Activated CD8-positive, alpha-beta memory T cell treated with anti-CD3 and anti-CD28 coated beads for 48 hours (primary cell): ENCODE measurements at regions not wholly inside any gene's neighbourhood (a gene's known extent, or its start where the extent isn't known, plus 50 kb on each side); places are given as distances from the start of the nearest gene placed in this dataset.

ENCODE experiments used
- DNase-seq, 3 experiments: peaks; one replicate each; pipeline ENCODE4 v3.0.0-alpha.2; 2020; ENCODE audit warnings: low read depth in 2 of 3, low spot score in 2 of 3

DNA sequence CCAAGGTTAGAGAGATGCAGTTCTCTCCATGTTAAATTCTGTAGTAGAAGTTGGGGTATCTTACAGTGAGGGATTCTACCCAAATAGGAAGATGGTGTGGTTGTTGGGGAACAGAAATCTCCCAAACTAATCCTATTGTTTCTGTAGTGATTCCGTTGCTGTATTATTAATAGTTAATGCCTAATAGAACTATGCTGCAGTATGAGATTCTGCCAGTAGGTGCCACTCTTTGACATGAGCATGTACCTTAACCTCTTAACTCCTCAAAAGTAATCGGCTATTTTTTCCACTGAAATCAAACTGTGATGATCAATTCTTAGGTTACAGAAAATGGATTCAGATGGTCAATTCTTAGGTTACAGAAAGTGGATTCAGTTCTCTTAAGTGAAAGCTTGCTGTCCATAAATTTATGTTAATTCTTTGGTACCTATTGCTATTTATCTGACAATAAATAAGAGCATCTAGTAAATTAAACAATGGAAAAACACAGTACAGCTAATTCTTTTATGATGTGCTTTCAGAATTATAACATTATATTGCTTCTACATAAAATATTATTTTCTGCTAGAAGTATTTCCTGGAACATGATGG lies 97.9 kb upstream of the DLX2 start:
- DNase-seq: no peak

DNA sequence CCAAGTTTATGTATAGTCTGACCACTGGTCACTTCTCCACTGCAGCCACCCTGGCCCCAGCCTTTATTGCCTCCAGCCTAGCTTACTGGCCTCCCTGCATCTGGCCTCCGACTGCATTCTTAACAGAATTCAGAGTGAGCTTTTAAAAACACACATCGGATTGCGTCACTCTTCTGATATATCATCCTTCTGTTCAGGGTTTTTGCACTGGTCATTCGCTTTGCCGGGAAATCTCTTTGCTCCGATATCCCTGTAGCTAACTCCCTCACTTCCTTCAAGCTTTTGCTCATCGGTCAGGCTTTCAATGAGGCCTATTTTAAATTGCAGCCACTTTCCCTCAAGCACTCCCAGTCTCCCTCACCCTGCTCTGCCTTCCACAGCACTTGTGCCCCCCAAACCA lies 101.6 kb upstream of the DLX2 start:
- DNase-seq: no peak

DNA sequence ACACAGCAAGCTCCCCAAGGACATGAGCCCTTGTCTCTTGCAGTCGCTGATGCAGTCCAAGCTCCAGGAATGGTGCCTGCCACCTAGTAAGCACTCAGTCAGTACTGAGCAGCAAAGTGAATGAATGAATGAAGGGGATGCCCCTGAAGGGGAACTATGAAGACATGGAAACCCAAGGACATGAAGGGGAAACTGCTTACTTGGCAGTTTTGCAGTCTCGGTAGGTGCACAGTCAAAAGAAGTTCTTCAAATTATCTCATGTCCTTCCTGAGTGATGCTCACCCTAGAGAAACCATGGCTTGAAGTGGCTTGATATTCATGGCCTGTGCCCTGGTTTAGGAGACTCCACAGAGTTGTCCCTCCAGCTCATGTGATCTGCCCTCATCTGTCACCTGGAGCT lies 102.1 kb upstream of the DLX2 start:
- DNase-seq: no peak

DNA sequence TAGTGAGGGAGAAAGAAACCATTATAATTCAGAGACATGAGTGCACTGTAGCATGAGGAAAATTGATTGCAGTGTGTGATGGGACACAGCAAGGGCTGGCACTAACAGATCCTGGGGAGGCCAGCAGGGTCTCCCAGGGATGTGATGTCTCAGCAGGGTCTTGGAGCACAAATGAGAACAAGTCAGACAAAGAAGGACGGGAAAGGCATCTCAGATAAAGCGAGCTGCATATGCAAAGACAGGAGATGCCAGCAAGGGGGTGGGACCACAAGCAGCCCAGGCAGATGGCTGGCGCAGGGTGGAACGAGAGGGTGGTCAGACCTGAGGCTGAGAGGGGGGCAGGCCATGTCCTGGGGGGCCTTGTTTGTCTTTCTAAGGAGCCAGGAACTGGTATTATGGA lies 102.6 kb upstream of the DLX2 start:
- DNase-seq: no peak

DNA sequence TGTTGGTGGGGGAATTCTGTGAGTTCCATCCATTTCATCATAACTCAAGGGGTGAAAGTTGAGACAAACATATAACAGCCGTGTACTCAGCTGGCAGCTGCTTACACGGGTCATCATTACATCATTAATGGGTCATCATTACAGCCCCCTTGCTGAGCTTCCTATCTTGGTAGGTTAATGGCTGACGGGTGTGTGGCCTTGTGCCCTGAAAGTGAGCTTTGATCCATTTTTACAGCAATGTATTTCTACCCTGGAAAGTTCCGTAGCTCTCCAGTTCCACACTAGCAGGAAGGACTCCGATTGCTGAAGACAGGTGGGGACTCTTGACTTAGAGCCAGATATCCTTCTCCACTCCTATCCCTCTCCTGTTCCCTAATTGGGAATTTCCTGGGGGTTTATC lies 105.2 kb upstream of the DLX2 start:
- no peak for DNase-seq

DNA sequence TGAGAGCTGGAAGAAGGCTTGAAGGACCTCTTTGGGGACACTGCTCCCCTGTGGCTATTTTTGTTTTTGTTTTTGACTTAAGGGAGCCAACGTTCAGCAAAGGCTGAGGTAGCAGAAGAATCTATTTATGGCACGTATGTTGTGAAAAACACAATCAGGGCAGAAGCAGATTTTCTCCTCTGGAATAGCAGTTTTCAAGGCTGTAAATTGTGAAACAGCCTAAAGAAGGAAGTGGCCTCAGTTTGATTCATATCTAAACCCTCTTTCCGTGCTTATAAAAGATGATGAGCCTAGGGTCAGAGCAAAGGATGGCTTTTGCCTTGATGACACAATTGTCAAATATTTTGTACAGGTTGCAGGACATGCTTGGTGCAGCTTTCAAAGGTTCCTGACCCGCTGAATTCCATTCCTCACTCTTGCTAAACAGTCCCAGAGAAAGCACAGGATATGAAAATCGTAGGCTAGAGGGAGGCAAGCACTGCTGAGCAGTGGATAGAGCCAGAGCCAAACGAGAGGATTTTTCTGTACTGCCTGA lies 106.2 kb upstream of the DLX2 start:
- no peak for DNase-seq

DNA sequence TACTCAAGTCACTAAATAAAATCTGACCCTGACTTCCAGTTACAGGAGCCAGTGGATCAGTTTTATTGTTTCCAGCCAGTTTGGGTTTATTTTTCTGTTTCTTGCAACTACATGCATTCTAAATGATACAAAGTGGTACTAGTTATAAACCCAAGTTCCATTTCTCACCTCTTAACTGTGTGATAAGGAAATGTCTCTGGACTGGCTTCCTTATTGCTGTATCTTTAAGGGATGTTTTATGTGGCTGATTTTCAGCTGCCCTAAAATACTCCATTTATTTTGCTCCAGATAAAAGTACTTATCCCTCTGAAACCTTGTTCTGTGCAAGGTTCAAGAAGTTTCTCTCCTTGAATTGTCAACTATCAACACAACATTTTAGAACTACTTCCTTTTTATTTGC lies 107.9 kb upstream of the DLX2 start:
- no peak for DNase-seq

DNA sequence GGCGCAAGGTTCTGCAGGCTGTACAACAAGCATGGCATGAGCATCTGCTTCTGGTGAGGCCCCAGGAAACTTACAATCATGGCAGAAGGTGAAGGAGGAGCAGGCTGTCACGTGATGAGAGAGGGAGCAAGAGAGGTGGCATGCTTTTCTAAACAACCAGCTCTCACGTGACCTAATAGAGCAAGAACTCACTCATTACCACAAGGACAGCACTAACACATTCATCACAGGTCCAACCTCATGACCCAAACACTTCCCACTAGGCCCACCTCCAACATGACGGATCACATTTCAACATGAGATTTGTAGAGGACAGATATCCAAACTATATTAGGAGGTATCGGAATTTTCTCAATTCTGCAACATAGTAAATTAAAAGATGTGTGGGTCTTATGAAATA lies 108.8 kb upstream of the DLX2 start:
- DNase-seq: no peak

DNA sequence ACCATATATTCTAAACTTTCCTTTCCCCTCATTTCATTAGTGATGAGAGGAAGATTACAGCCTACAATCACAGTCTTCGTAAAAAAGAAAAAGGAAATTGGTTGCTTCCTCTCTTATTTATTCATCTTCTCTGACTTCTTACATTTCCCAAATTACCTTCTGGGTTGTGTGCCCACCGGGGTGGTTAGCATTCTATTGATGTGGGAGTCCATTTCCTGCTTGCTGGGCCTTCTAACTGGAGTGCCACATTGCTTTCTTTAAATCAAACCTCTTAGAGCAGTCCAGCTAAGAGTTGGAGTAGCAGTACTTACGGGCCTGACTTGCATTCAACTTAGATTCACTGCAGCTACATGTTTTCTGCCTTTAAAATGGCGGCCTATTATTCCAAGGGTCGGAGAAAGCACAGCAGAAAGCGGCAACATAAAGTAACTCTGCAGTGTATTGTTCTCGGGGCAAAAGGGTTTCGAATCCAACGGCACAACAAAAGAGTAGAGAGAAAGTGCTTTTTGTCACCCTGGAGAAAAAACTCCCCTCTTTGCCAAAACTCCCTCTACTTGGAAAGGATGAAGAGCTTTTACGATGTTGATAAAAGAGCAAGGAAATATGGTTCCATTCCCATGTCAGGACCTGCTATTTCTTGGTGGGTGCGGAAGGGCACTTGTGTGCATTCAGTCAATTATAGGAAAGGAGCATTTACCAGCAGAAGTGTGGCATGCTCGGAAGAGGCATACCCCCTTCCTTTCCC lies 110.6 kb upstream of the DLX2 start:
- no peak for DNase-seq

DNA sequence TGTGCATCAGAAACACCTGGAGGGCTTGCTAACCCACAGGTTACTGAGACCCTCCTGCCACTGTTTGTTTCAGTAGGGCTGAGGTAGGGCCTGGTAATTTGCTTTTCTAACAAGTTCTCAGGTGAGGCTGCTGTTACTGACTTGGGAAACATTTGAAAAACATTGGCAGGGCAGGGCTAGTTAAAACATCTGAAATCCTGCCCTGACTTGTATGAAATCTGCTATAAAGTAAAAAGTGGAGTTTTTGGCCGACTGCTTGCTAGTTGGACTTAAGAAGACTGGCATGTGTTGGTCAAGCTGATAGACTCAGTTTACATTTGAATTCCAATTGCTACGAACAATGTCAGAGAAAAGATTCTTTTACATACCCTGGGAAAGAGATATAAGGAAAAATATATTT lies 111.6 kb upstream of the DLX2 start:
- no peak for DNase-seq

DNA sequence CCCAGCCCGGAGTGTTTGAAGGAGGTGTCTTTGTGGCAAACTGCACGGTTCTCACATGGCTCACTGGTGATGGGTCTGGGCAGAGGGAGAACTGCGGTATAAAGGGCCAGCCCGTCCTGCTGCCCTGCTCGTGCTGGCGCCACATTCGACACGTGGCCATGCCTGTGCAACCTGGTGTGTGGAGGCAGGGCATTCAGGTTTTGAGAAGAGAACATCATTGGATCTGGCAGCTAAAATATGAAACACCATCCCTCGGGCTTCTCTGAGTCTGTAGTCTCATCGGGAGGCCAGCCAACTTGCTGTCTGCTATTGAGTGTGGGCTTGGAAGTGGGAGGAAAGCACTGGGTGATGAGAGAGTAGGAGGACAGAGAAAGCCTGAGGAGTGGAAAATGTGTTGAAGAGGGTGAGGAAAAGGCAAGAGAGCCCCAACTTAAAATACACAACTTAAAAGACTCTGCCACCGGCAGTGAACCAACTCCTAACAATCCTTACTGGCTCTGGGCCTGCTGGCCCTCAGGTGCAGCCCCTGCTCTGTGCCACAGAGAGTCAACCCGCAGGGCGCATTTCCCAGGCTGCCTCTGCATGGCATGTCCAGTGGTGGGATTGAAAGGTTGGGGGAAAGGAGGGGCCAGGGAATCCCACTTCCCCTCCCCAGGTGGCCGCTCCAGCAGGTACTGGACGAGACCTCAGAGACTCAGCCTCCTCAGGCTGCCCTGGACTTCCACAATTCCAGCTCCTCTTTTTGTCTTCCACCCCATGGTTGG lies 112.7 kb upstream of the DLX2 start:
- no peak for DNase-seq

DNA sequence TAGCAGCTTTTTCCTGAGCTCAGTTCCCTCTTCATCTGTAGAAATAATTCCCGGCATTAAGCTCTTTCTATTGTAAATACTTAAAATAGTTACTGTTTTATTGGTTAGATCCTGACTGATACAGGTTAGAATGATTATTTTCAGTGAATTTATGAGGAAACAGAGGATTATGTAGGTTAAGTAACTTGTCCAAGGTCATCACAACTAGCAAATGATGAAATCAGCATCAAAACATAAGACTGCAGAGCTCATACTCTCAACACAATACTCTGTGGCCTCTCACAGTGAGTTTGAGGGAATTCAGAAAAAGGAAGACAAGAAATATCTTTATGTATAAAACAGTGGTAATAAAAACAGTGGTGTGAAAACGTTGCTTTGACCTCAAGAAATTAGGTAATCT lies 113.2 kb upstream of the DLX2 start:
- no peak for DNase-seq

DNA sequence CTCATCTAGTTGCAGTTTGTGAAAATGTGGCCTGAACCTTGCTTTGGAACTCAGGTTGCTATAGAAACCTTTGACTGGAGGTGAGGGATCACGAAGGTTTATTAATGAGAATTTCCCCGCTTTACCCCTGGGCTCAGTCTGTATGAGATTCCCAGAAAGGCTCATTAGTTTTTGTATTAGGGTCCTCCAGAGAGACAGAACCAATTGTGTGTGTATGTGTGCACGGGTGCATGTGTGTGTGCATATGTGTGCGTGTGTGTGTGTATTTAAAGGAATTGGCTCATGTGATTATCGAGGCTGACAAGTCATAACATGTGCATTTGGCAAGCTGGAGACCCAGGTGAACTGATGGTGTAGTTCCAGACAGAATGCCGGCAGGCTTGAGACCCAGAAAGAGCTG lies 113.8 kb upstream of the DLX2 start:
- no peak for DNase-seq

DNA sequence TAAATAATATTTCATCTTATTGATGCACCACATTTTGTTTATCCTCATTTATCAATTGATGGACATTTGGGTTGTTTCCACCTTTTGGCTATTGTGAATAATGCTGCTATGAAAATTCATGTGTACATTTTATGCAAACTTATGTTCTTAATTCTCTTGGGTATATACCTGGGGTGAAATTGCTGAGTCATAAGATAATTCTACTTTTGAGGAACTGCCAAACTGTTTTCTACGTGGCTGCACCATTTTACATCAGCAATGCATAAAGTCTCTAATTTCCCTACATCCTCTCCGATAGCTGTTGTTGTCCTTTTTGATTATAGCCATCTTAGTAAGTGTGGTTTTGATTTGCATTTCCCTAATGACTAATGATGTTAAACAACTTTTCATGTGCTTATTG lies 116.5 kb upstream of the DLX2 start:
- DNase-seq: no peak

DNA sequence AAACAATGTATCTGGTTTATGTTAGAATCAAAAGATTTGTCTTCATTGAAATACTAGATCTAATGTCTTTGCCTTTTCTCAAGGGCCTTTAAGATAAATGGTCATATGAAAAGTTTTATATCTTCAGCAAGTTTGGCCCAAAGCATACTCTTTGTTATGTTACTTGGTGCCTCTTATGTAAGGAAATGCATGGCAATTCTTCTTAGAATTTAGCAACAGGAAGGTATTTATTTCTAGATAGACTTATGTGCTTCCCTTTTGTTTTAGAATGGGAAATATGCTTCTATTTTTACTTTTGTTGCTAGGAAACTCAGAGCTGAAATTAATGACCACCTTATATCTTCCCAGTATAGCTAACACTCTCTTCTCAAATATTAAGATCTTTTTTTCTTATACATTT lies 117.4 kb upstream of the DLX2 start:
- DNase-seq: no peak

DNA sequence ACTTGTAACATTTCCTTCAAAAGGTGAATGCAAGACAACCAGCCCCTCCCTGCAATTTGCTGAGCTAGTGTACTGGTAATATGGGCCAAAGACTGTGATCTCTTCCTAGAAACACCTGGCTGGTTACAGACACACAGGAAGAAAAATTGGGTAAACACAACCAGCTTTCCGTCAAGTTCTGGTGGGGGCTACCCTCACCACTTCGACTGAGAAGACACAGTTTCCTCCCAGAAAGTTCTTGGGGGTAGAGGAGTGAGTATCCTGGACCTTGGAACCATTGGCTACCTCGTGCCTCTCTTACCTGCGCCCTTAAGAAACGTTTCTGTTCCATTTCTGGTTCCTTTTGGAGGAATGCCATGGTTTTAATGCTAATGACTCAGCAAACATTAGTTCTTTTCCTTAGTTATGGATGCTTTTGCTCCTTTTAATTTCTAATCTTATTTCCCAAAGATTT lies 120.9 kb upstream of the DLX2 start:
- DNase-seq: no peak

DNA sequence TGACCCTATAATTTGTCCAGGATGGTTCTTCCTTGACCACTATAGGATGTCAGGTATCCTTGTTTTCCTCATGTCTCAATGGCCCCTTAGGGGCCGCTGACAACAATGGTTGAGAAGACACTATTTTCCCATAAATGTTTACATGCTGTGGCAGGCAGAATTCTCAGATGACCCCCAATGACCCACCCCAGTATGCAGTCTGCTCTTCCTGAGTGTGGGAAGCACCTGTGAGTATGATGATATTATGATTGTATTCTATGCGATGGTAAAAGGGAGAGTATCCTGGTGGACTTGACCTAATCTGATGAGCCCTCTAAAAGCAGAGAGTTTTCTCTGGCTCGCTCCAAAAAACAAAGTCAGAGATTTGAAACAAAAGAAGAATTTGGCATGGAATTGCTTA lies 123.1 kb upstream of the DLX2 start:
- no peak for DNase-seq

DNA sequence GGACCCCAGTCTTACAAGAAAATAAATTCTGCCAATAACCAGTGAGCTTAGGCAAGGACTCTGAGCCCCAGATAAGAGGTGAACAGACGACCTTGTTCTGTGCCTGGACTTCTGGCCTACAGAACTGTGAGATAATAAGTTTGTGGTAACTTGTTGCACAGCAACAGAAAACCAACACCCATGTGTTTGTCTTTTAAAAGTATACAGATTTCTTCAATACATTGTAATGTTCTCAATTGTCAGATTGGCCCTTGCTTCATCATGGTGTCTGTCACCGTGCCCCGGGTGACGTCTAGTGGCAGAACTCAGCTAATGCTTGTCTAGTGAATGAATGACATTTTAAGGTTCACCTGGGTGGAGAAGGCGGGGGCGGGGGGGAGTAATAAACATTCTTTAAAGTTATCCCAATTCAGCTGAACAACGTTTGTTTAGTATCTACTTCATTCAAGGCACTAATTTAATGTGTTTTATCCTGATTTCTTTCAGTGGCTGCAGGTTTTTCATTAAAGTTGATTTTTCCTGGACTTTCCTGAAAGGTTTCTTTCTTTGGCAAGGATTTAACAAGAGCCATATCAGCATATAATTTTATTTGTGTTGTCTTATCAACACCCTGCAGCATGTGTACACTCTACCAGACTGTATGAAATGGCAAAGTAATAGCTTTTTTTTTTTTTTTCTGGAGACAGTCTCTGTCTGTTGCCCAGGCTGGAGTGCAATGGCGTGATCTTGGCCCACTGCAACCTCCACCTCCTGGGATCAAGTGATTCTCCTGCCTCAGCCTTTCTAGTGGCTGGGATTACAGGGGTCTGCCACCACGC lies 123.8 kb upstream of the DLX2 start:
- DNase-seq: no peak

DNA sequence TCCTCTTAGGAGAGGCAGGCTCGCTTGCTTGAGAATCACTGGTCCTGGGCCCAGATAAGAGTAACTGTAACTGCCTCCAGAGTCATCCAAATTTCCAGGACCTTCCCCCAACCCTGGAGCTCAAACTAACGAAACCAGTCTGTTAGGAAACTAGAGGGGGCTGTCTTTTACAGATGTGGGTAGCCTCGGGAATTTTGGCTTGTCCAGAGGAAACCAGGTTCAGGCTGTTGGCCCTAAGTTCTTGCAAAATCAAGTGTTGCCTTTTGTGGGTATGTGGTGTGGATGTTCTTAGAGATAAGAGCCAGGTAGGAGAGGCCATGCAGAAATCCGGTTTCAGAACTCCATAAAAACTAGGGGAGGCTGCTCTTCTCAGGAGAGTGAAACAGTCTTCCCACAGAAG lies 125.0 kb upstream of the DLX2 start:
- DNase-seq: no peak

DNA sequence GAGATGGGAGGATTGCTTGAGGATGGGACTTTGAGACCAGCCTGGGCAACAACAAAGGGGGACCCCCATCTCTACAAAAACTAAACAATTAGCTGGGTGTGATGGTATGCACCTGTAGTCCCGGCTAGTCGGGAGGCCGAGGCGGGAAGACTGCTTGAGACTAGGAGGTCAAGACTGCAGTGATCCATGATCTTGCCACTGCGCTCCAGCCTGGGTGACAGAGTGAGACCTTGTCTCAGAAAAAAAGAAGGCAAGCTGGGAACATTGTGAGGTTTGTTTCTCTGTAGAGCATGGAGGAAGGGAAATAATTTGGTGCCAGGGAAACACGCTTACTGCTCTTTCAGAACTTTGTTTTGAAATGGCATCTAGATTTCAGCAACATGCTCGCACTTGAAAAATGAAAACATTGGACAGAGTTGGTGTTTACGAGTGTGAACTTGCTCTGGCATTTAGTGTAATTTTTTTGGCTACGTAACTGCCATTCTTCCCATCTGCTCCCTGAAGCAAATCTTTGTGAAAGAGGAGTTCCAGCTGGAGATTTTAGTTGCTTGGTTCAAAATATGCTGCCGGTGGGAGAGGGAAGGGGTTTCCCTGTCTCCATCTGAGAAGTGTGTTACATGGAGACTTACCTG lies 125.6 kb upstream of the DLX2 start:
- no peak for DNase-seq

DNA sequence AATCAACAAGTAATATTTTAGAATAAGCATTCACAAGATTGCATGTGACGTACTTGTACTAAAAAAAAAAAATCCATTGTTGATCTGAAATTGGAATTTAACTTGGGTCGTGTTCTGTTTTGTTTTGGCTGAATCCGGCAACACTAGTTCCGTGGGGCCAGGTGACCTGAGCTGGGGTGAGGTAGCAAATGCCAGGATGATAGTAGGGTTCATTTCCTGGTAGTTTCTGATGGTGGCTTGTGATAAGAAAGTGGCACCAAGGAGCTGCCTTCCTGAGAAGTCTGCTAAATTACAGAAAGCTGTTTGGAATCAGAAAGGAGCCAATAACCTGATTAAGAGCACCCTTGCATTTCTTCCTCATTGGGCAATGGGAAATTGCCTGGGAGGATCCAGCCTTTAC lies 126.4 kb upstream of the DLX2 start:
- no peak for DNase-seq
